Activated naive CD4-positive, alpha-beta T cell treated with anti-CD3 and anti-CD28 coated beads, Interleukin-2, amount 50 U/mL, for 72 hours (primary cell): ENCODE measurements at regions not wholly inside any gene's neighbourhood (a gene's known extent, or its start where the extent isn't known, plus 50 kb on each side); places are given as distances from the start of the nearest gene placed in this dataset.
"Not testable (repeated sequence)": the region's sequence is repeated elsewhere in the genome, so short reads cannot be mapped to it uniquely, and the experiment has no call there.

Experiments used
- ATAC-seq, 2 donors: fragments of 150-1000 bp; cut with Tn5 transposase; 2 replicates each; pipeline ENCODE4 v1.10.0; 2021; ENCODE audit warnings: mild to moderate bottlenecking in 2 of 2, moderate library complexity in 2 of 2
- DNase-seq, 2 donors: peaks; one replicate each; pipeline ENCODE4 v3.0.0; 2021 to 2022; ENCODE audit warnings: low spot score in 2 of 2
- H3K27ac Mint-ChIP-seq, 2 donors: one replicate each; pipeline ENCODE4 v1.8.0; 2022; ENCODE audit warnings: mild to moderate bottlenecking in 2 of 2, mixed read lengths in 2 of 2
- H3K36me3 Mint-ChIP-seq, 2 donors: one replicate each; pipeline ENCODE4 v1.8.0; 2022; ENCODE audit warnings: mixed read lengths in 2 of 2
- H3K9me3 Mint-ChIP-seq, 2 donors: one replicate each; pipeline ENCODE4 v1.8.0; 2022; ENCODE audit warnings: mixed read lengths in 2 of 2

DNA sequence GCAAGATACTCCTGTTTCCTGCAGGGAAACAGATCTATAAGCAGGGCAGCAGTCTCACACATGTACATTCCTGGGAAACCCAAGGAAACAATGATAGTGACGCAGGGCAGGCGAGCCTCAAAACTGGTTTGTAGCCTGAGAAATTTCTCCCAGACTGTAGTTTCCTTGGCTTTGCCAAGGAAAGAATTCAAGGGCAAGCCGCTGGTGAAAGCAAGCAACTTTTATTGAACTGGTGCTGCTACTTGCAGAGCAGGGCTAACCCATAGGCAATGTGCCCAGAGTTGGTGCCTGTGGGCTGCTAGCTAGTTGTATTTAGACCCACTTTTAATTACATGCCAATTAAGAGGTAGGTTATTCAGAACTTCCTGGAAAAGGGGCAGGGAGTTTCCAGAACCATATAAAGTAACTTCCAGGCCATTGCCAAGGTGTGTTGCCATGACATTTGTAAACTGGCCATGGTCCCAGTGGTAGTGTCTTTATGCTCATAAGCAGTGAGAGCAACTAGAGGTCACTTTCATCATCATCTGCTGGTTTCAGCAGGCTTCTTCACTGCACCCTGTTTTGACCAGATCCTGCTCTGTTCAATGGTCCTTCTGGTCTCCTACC lies 92.0 kb downstream of the PPIAL4A start:
- not testable (repeated sequence) for H3K27ac Mint-ChIP-seq, DNase-seq, ATAC-seq

GRCh38 chr1:120994614-120995013 lies 105.0 kb downstream of the PPIAL4A start:
- H3K27ac Mint-ChIP-seq, H3K36me3 Mint-ChIP-seq, H3K9me3 Mint-ChIP-seq, DNase-seq: not testable (repeated sequence)
- ATAC-seq: peak; percentile 28

More for the DNA sequence above, 92.0 kb downstream of the PPIAL4A start:
- not testable (repeated sequence) for H3K36me3 Mint-ChIP-seq, H3K9me3 Mint-ChIP-seq

- H3K36me3 Mint-ChIP-seq, H3K27ac Mint-ChIP-seq, H3K9me3 Mint-ChIP-seq, DNase-seq: not testable (repeated sequence)
- peak; percentile 89 to 100 for ATAC-seq
These were observed 105.5 kb downstream of the PPIAL4A start for GRCh38 chr1:120995025-120995424.

GRCh38 chr1:121001090-121001726 lies 111.6 kb downstream of the PPIAL4A start:
- not testable (repeated sequence) for DNase-seq, H3K27ac Mint-ChIP-seq, H3K9me3 Mint-ChIP-seq, H3K36me3 Mint-ChIP-seq
- ATAC-seq: peak; percentile 78 to 82

DNA sequence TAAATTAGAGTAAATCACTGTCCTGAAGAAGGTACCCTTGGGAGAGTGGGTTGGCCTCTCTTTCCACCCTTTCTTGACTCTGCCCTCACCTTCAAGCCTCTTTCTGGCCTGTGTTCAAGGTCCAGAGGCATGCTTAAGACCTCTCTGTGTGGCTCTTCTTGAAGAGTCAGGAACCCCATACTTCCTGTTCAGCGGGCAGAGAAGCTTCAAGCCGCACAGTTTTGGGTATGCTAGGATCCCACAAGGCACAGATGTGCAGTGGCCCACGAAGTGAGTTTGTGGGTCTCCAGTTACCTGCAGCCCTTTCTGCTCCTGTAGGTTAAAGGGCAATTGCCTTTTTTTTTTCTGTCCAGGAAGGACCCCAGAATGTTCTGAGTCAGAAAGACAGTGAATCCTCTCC lies 113.7 kb downstream of the PPIAL4A start:
- H3K9me3 Mint-ChIP-seq, H3K27ac Mint-ChIP-seq, DNase-seq, ATAC-seq, H3K36me3 Mint-ChIP-seq: not testable (repeated sequence)

- DNase-seq, ATAC-seq, H3K27ac Mint-ChIP-seq, H3K9me3 Mint-ChIP-seq, H3K36me3 Mint-ChIP-seq: not testable (repeated sequence)
These were observed 117.3 kb downstream of the PPIAL4A start for GRCh38 chr1:121006826-121007225.

- H3K36me3 Mint-ChIP-seq, DNase-seq, ATAC-seq, H3K27ac Mint-ChIP-seq, H3K9me3 Mint-ChIP-seq: not testable (repeated sequence)
These were observed 118.2 kb downstream of the PPIAL4A start for GRCh38 chr1:121007755-121008154.

DNA sequence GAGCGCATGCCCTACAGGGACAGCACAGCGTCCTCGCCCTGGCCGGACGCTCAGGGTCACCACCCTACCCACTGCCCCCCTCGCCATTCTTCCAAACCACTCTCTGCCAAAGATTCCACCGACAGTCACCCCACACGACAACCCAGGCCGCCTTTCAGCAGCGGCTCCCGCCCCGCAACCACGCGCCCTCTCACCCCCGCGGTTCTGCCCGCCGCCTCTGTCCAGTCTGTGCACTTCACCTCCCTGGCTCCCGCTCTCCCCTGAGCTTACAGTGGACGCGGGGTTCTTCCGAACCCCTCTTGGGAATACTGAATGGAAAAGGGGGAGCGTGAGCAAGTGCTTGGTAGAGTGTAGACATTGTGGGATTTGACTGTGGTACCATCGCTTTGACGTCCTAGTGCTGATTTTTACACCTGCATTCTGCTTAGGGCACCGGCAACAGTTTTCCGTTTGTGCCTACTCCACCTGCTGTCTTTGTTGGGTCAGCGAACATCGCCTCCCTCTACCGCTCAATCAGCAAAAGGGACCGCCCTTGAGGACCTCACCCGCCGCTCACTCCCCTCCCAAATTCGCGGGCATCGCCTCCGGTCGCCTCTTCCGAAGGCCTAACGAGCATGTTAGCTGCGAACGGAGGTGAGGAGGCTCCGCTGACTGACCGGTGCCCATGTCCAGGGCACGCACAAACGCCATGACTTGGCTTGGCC lies 119.1 kb downstream of the PPIAL4A start:
- peak; percentile 31 to 37 for ATAC-seq
- peak overlapping the region in 1 of 2 donors; percentile 44 for H3K27ac Mint-ChIP-seq
- not testable (repeated sequence) for H3K36me3 Mint-ChIP-seq, H3K9me3 Mint-ChIP-seq
- DNase-seq: peak in 1 of 2 donors; percentile 19

DNA sequence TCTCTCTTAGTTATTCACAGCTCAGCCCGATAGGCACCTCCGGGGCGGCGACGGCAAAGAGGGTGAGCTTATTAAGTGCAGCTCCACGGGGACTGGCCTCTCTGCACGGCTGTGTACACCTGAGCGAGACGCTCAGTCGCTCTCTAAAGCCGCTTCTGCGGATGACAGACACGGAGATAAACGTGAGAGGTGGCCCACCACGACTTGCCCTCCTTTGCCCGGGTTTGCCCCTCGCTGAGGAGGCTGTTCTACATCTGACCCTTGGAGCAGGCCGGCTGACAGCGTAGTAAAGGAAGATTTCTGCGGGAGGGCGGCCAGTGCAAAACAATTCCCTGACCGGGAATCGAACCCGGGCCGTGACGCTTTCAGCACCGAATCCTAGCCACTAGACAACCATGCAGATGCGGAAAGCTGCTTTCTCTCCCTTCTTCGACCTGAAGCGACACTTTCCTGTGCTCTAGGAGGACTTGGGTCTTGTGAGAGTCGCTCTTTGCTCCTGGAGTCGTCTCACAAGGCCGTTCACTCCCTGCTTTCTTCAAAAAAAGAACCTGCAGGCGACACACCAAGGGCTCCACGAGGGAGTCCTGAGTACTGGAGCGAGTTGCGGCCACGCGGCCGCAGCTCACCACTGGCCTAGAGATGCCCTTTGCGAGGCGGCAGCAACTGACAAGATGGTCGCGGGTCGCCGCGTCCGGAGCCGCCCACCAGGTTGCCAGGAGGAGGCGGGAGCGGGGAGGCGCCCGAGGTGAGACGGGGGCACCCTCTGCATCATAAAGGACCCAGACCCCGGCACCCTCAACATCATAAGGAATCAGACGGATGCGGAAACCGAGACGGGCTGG lies 119.9 kb downstream of the PPIAL4A start:
- H3K27ac Mint-ChIP-seq: peak overlapping the region in 1 of 2 donors; percentile 44
- not testable (repeated sequence) for H3K9me3 Mint-ChIP-seq, H3K36me3 Mint-ChIP-seq
- DNase-seq (peak in 1 of 2 donors; percentile 48), ATAC-seq (peak; percentile 67 to 71)

DNA sequence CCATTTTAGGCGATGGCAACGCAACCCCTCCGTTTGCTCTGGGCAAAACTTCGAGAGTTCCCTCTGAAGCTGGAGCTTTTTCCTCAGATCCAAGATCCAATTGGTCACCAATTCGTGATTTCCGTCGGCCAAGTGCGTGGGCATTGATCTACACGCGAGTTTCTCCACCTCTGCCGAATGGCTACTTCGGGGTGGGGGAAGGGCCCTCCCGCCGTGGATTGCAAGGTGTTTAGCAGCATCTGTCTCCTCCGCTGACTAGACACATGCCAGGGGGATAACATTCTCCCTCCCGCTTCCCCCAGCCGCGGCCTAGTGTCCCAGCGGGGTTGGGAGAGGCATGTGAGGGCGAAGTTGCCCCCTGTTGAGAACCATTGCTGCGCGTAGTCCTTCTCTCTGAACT lies 120.6 kb downstream of the PPIAL4A start:
- not testable (repeated sequence) for H3K27ac Mint-ChIP-seq, H3K36me3 Mint-ChIP-seq, ATAC-seq, DNase-seq, H3K9me3 Mint-ChIP-seq

GRCh38 chr1:121013181-121013580 lies 123.6 kb downstream of the PPIAL4A start:
- ATAC-seq, H3K27ac Mint-ChIP-seq, H3K36me3 Mint-ChIP-seq, H3K9me3 Mint-ChIP-seq, DNase-seq: not testable (repeated sequence)

DNA sequence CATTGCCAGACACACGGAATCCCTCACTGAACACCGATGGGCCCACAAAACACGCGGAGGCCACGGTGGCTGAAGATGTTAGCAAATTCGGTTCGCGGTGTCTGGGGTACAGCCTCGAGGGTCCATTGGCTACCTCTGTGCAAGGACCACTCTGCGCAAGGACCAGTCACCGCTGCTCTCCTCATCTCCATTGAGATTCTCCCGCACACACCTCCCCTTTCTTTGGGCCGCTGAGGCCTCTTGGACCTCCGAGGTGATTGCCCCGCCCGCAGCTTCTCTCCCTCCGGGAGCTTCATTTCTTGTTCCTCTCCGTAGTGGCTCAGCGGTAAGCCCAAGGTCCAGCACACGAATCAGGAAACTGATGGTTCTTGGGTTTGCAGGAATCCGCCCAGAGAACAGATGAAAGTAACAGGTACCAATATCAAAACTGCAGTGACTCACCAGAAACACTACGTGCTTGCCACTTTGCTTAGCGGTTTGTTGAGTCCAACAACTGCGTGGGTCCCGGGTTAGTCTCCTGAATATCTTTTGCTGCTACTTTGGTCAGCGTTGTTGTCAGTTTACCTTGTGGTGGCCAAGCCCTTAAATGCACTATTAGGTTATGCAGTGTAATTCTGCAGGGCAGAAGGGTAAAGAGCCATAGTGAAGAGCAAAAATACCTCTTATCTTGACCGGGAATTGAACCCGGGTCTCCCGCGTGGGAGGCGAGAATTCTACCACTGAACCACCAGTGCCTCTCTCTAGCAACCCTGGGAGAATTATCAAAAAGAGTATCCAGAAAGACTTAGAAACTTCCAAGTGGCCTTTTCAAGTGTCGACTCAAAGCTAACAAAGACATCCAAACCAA lies 126.8 kb downstream of the PPIAL4A start:
- H3K27ac Mint-ChIP-seq: peak overlapping the region; percentile 68 to 100
- peak in 1 of 2 donors; percentile 57 for DNase-seq
- ATAC-seq: peak; percentile 81 to 90
- H3K9me3 Mint-ChIP-seq, H3K36me3 Mint-ChIP-seq: not testable (repeated sequence)

DNA sequence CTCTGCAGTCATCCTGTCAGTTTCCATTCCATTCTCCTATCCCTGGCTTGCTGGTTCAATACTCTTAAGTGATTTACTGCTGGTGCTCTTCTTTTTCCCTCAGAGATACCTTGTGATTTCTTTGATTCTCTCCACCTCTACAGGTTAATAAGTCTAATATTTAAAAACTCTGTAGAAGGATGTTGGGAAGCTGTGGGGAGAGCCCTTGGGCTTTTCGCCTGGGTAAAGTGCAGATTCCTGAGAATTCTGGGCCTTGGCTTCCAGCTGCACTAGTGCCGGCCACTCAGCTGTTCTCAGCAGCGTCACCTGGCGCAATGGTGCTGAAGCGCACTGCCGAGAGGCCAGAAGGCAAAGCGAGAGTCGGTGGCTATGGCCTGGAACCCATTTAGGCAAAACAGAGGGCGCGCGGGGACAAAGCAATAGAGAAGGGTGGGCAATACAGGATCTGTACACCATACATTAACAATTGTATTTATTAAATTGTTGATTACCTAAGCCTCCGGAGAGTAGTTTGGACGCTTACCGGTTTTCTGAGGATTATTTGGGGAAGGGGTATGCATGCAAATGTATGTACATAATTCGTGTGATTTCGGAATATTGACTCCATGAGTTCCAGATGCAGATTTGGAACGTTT lies 130.3 kb downstream of the PPIAL4A start:
- not testable (repeated sequence) for H3K9me3 Mint-ChIP-seq, H3K36me3 Mint-ChIP-seq, H3K27ac Mint-ChIP-seq, DNase-seq, ATAC-seq

- DNase-seq: peak in 1 of 2 donors; percentile 45
- H3K9me3 Mint-ChIP-seq, ATAC-seq, H3K36me3 Mint-ChIP-seq: not testable (repeated sequence)
- peak overlapping the region; percentile 78 to 97 for H3K27ac Mint-ChIP-seq
These were observed 131.0 kb downstream of the PPIAL4A start for GRCh38 chr1:121020350-121021236.

DNA sequence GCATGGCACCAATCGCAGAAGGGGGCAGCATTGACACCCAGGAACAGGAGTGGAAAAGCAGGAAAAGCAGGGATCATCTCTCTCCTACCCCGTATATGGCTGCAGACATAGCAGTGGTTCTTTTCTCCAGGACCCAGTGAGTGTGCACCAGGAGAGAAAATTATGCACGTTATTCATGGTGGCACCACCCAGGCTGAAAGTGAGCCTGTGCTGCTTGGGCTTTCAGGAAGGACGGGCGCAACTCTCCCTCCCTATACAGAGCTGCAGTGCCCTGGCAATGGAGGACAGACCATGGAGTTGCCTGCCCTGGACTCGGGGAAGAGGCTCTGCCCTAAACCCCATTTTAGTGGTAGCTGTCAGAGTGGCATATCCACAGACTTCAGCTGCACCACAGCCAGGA lies 132.1 kb downstream of the PPIAL4A start:
- H3K36me3 Mint-ChIP-seq, H3K27ac Mint-ChIP-seq, DNase-seq, H3K9me3 Mint-ChIP-seq, ATAC-seq: not testable (repeated sequence)
